ENCODE measurements at regions not wholly inside any gene's neighbourhood (a gene's known extent, or its start where the extent isn't known, plus 50 kb on each side); places are given as distances from the start of the nearest gene placed in this dataset.
A peak's percentile ranks its signal among the peaks of the same experiment; 100 is the strongest.

DNA sequence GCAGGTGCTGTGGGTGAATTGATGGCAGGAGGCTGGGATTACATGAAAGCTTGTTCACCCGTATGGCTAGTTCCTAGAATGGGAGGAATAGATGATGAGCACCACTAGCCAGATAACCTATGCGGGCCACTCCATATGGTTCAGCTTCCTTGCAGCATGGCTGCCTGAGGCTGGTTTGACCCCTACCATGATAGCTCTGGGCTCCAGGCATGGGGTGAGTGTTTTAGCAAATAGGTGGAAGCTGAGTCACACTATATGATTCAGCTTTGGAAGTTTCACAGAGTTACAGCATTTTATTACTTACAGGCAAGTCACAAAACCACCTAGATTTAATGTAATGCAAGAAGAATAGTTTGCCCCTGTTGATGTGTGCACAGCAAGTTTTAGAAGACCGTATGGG lies 603.2 kb downstream of the STIM2 start:
- no peak for TF ChIP-seq CTCF (IDR thresholded peaks at IDR 0.05; ENCODE audit: low read depth, low read length)
- H3K4me3 ChIP-seq (replicated peaks in 1 of 2; ENCODE audit: low read depth in 2 of 2, low read length in 2 of 2) = no peak overlapping the region
- peak in 1 of 2 donors; percentile 26 for DNase-seq (ENCODE audit: low read depth in 2 of 2)

- TF ChIP-seq CTCF (IDR thresholded peaks at IDR 0.05; ENCODE audit: low read depth, low read length) = no peak
- no peak for DNase-seq (ENCODE audit: low read depth in 2 of 2)
- H3K4me3 ChIP-seq (replicated peaks in 1 of 2; ENCODE audit: low read depth in 2 of 2, low read length in 2 of 2) = no peak overlapping the region
These were observed 606.7 kb downstream of the STIM2 start for GRCh38 chr4:27467351-27467750.

DNA sequence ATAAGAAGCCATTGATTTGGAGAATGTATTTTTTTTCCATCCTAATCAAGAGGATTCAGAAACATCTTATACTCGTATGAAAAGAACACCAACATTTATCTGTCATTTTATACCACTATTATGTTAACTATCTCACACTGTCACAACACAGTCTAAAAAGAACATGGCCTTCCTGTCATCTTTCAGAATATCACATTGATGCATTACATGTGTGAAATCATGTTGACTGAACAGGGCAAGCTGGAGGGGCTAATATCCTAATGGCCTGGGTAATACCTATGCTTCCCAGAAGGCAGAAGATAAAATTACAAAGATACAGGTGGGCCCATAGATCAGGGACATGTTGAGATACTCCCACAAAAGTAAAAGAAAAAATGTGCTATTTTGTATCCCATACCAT lies 611.7 kb downstream of the STIM2 start:
- no peak for DNase-seq (ENCODE audit: low read depth in 2 of 2)
- H3K4me3 ChIP-seq (replicated peaks in 1 of 2; ENCODE audit: low read depth in 2 of 2, low read length in 2 of 2) = no peak overlapping the region
- no peak for TF ChIP-seq CTCF (IDR thresholded peaks at IDR 0.05; ENCODE audit: low read depth, low read length)

- no peak overlapping the region for H3K4me3 ChIP-seq (replicated peaks in 1 of 2; ENCODE audit: low read depth in 2 of 2, low read length in 2 of 2)
- no peak for DNase-seq (ENCODE audit: low read depth in 2 of 2)
- no peak for TF ChIP-seq CTCF (IDR thresholded peaks at IDR 0.05; ENCODE audit: low read depth, low read length)
These were observed 614.0 kb downstream of the STIM2 start for GRCh38 chr4:27474691-27475090.

GRCh38 chr4:27484216-27484615 lies 623.6 kb downstream of the STIM2 start:
- no peak overlapping the region for H3K4me3 ChIP-seq (replicated peaks in 1 of 2; ENCODE audit: low read depth in 2 of 2, low read length in 2 of 2)
- DNase-seq (ENCODE audit: low read depth in 2 of 2) = no peak
- no peak for TF ChIP-seq CTCF (IDR thresholded peaks at IDR 0.05; ENCODE audit: low read depth, low read length)

DNA sequence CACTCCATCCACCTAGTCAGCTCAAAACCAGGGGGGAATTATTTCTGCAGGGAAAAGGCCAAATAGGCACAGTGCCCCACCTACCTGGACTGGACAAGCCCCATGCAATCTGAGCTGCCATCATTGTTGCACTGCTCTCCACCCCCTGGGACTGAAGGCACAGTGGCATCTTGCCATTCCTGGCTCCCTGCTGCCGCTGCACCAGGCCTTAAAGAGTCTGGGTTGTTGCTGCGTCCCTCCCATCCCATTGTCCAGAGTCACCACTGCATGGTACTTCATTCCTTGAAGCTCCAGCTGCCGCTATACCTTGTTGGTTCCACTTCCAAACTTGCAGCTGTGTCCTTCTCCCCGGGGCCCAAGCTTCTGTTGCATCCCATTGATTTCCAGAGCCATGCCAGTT lies 629.7 kb downstream of the STIM2 start:
- TF ChIP-seq CTCF (IDR thresholded peaks at IDR 0.05; ENCODE audit: low read depth, low read length) = no peak
- DNase-seq (ENCODE audit: low read depth in 2 of 2) = no peak
- H3K4me3 ChIP-seq (replicated peaks in 1 of 2; ENCODE audit: low read depth in 2 of 2, low read length in 2 of 2) = no peak overlapping the region

GRCh38 chr4:27490766-27491165 lies 630.1 kb downstream of the STIM2 start:
- no peak for DNase-seq (ENCODE audit: low read depth in 2 of 2)
- TF ChIP-seq CTCF (IDR thresholded peaks at IDR 0.05; ENCODE audit: low read depth, low read length) = no peak
- no peak overlapping the region for H3K4me3 ChIP-seq (replicated peaks in 1 of 2; ENCODE audit: low read depth in 2 of 2, low read length in 2 of 2)

Measured in cardiac fibroblast (primary cell).